GM18508 (cell line): ENCODE measurements at regions not wholly inside any gene's neighbourhood (a gene's known extent, or its start where the extent isn't known, plus 50 kb on each side); places are given as distances from the start of the nearest gene placed in this dataset.
A peak's percentile ranks its signal among the peaks of the same experiment; 100 is the strongest.

Experiments
- ATAC-seq: cut with Tn5 transposase; IDR thresholded peaks from one replicate; pipeline ENCODE4 v1.9.1; 2021; ENCODE audit warnings: moderate number of reproducible peaks; ENCODE audit not compliant: insufficient read depth, unreplicated experiment

DNA sequence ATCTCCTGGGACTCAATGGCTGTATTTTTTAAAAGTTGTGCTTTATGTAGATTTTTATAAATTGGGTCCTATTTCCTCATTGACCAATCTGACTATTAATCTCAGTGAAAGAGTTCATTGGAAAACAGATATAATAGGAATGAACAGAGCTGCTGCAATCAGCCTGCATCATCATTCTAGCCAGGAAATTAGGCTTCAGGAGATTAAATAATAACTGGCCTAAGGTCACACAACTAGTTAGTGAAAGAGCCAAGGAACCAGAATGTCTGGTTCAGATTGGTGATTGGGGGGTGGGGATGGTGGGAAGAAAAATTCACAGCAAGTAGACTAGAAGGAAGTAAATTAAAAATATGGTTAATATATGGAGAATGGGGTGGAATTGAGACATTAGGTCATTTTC is 180.9 kb upstream of the ROPN1 start:
- ATAC-seq, result no peak

DNA sequence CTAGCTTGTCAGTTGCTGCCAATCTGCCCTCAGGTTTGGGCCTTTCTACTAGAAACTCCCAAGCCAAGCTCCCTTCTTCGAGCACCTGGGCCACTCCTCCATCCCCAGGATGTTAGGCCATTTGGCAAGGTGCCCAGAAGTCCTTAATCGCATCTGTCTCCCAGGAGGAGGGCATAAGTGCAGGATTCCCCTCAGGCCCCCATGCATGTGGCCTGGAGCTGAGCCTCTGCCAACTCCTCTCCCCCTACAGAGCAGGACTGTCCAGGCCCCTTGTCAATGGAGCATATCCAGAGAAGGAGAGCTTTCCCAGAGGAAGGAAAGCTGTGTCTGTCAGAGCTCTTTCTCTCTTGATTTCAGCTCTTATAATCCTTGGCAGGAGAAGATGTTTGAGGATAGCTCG is 182.6 kb upstream of the ROPN1 start:
- ATAC-seq, result no peak

GRCh38 chr3:124174910-124175874 is 183.3 kb upstream of the ROPN1 start:
- ATAC-seq, result no peak

- no peak for ATAC-seq
These were observed 185.1 kb upstream of the ROPN1 start for GRCh38 chr3:124177071-124177470.

DNA sequence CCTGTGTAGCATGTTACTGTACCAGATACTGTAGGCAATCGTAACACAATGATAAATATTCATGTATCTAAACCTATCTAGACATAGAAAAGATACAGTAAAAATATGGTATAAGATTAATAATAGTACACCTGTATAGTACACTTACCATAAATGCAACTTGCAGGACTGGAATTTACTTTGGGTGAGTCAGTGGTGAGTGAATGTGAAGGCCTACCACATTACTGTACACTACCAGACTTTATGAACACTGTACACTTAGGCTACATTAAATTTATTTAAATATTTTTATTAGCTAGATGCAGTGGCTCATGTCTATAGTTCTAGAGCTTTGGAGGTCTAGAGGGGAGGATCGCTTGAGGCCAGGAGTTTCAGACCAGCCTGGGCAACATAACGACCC is 186.6 kb upstream of the ROPN1 start:
- no peak for ATAC-seq

DNA sequence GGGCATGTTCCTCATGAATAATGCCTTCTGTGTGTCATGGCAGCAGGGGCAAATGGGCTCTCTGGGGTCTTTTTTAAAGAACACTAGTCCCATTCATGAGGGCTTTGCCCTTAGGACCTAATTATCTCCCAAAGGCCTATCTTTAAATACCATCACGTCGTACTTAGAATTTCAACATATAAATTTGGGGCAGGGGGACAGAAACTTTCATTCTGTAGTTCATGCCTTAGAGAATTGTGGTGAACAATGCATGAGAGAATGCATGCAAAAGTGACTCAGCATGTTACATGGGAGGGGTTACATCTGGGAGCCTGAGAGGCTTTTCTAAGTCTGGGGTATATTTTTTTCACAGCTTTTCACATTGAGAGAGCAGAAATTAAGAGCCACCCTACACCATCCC is 208.5 kb upstream of the ROPN1 start:
- ATAC-seq, result no peak

- no peak for ATAC-seq
These were observed 209.3 kb upstream of the ROPN1 start for GRCh38 chr3:124201226-124201625.

- ATAC-seq, result no peak
These were observed 209.9 kb upstream of the ROPN1 start for GRCh38 chr3:124201786-124202185.

- no peak for ATAC-seq
These were observed 210.8 kb upstream of the ROPN1 start for GRCh38 chr3:124202754-124203153.

DNA sequence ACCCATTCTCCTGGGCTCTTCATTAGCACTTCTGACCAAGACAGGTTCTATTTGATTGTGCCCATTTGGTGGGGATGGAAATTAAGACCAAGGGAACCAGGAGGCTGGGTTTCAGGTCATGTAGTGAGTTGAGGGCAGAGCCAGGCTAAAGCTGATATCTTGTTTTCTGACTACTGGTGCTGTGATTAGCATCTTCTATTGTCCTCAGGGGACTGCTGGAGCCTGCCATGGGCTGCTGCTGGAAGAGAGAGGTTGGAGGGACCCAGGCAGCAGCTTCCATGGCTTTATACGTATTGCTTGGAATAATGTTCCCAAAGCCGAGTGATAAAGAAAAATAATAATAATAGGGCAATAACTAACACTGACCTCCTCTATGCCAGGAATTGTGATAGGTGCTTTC is 211.4 kb upstream of the ROPN1 start:
- ATAC-seq, result no peak

DNA sequence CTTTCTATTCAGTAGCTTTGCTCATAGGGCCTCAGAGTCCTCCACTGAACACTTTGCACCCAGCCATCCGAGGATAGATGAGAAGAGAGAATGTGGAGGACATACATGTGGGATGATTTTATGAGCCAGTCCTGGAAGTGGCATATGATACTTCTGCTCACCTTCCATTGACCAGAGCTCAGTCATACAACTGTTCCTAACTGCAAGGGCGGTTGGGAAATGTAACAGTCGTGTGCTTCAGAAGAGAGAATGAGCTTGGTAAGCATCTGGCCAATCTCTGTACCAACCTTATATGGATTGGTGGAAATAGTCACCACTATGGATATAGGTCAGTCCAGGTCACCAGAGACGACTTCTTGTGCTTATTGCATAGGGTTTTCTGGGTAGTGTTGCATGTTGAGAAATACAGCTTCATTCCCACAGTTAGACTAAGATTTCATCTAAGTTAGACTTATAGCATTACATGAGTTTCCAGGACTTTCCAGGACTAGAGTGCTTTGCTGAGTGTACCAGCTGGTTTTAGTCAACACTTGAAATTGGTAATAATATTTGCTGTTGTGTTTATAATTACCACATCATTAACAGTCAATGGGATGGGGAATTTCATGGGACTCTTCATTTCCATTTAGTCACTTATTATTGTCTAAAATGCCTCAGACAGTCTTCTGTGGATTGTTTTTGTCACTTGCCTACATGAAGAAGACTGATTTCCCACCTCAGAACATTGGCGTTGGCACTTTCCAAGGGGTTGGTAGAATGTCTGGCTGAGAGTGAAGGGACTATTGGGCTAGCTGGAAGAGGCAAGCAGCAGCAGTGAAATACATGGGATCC is 214.5 kb upstream of the ROPN1 start:
- no peak for ATAC-seq

- no peak for ATAC-seq
These were observed 215.2 kb upstream of the ROPN1 start for GRCh38 chr3:124207077-124207476.

- ATAC-seq, result peak; percentile 76
These were observed 216.1 kb upstream of the ROPN1 start for GRCh38 chr3:124207873-124208485.

GRCh38 chr3:124209426-124209825 is 217.5 kb upstream of the ROPN1 start:
- no peak for ATAC-seq

- ATAC-seq, result no peak
These were observed 219.0 kb upstream of the ROPN1 start for GRCh38 chr3:124210899-124211298.

DNA sequence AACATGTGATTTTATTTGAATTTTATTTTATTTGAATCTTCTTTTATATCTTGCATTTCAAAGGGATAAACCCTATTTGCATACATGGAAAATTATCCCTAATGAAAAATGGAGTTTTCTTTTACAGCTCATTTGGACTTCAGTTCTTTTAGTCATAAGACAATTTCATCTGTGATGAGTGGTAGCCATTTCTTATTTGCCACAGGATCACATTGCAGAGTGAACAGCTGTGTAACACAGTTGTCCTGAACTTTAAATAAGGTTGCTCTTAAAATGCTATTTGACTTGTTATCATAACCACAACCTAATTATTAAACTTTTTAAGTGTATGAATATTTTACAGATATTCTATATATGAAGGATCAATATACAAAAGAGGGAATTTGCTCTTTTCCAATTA is 221.7 kb upstream of the ROPN1 start:
- no peak for ATAC-seq

GRCh38 chr3:124217542-124217941 is 225.6 kb upstream of the ROPN1 start:
- no peak for ATAC-seq

GRCh38 chr3:124221422-124221821 is 229.5 kb upstream of the ROPN1 start:
- ATAC-seq, result no peak

DNA sequence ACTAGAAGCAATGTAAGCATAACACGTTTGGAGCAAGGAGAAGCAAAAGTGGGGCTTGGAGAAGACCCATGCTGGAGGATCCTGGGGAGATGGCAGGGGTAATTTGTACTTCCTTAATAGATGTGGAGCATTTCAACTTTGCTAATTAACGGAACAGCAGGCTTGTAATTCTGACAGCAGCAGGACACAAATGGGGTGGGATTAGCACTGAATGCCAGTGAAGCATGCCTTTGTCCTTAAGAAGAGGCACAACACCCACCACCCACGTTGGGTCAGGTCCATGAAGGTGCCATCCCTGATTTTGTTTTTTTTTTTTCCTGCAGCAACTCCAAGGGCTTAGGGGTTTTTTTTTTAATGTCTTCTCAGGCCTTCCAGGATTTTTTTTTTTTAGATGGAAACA is 231.9 kb upstream of the ROPN1 start:
- ATAC-seq, result no peak

- ATAC-seq, result no peak
These were observed 235.3 kb upstream of the ROPN1 start for GRCh38 chr3:124227150-124227630.

GRCh38 chr3:124229420-124229819 is 237.5 kb upstream of the ROPN1 start:
- no peak for ATAC-seq
